HG03064 (cell line): ENCODE measurements at regions not wholly inside any gene's neighbourhood (a gene's known extent, or its start where the extent isn't known, plus 50 kb on each side); places are given as distances from the start of the nearest gene placed in this dataset.
"Not testable (repeated sequence)": the region's sequence is repeated elsewhere in the genome, so short reads cannot be mapped to it uniquely, and the experiment has no call there.

Experiments
- ATAC-seq: cut with Tn5 transposase; IDR thresholded peaks from one replicate; pipeline ENCODE4 v1.9.1; 2021; ENCODE audit warnings: low read depth; ENCODE audit not compliant: unreplicated experiment

DNA sequence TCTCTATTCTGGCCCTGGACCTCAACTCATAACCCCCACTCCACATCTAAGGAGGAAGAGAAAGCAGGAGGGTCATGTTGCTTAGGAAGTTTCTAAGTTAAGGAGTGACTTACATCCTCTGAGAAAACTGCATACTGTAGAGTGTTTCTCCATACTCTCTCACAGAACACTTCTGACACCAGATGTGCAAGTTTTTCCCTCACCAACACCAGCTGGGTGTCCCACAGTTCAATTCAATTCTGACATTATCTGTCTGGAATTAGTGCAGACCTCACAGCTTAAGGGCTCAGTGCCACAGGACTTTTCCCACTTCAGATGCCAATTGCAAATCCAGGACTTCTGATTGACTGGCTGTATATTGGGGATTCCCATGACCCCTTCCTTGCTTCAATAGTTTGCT is 89.0 kb upstream of the SFRP2 start:
- no peak for ATAC-seq

DNA sequence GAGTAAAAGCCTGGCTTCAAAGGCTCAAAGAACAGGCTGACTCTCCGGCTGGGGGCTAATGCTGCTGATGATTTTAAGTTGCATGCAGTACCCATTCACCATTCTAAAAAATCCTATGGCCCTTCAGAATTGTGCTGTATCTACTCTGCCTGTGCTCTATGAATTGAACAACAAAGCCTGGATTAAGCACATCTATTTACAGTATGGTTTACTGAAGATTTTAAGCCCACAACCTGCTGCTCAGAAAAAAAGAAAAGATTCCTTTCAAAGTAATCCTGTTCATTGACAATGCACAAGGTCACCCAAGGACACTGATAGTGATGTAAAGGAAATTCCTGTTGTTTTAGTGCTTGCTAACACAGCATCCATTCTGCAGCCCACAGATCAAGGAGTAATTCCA is 84.9 kb upstream of the SFRP2 start:
- no peak for ATAC-seq

DNA sequence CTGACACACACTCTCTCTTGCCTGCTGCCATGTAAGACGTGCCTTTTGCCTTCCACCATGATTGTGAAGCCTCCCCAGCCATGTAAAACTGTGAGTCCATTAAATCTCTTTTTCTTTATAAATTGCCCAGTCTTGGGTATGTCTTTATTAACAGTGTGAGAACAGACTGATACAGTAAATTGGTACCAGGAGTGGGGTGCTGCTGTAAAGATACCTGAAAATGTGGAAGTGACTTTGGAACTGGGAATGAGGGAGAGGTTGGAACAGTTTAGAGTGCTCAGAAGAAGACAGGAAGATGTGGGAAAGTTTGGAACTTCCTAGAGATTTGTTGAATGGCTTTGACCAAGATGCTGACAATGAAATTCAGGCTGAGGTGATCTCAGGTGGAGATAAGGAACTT is 77.9 kb upstream of the SFRP2 start:
- ATAC-seq: not testable (repeated sequence)

DNA sequence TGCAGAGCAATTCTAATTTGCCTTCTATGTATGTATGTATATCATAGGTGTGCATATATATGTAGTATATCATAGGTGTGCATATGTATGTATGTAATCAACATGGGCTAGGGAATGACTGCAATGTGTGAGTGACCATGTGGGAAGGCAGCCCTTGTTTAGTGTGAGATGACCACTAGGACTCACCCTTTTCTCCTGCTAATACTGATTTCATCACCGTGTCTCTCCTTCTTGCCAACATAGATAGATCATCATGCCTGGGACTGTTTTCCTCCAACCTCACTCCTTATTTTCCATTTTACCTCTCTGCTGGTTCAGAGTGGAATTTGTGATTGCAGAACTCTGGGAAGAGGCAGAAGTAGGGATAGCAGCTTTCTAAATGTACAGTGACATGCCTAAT is 63.6 kb upstream of the SFRP2 start:
- ATAC-seq: no peak

DNA sequence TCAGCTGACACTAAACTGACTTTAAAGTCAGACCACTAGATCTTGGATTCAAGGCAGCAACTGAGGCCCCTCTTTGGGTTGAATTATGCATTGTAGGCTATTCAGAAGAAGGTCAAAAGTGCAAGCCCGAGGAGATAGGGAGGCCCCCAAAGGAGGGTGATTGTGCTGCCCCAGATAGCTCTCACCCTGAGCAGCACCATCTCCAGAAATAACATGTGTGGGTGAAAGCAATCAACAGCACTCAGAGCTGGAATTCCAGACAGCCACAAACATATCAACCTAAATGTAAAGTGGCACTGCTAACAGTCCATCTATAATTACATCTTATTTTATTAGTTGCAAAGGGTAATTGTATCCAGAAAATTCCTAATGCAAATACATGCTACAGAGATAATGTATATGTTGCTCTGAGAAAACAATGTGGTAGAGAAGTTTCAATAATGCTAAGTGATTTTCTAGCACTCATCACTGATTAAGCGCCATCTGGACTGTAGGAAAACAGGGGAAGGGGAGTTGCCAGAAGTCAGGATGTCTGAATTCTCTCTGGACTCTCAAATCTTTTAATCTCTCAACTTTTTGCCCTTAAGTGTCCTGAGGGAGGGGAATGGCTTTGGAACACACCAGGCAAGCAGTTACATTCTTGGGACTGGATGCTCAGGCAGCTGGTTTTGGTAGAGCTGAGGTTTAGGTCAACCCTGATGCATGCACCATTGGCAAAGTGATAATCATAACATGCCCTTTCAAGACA is 61.8 kb upstream of the SFRP2 start:
- no peak for ATAC-seq

DNA sequence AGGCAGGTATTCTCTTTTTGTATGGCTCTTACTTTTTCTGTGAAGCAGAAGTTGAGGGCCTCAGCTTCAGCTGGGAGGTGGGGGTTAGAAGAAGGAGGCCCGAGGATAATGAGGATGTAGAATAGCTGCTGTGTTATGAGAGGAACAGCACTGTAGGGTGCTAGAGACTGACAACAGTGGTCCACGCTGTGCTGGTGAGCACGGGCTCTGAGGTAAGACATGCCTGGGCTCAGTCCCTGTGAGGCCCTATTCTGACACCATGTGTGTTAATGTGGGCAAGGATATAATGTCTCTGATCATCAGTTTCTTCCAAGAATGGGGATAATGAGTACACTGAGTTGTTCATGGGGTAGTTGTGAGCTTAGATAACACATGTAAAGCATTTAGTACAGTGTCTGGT is 55.3 kb upstream of the SFRP2 start:
- no peak for ATAC-seq
